H1 (cell line): ENCODE measurements at regions not wholly inside any gene's neighbourhood (a gene's known extent, or its start where the extent isn't known, plus 50 kb on each side); places are given as distances from the start of the nearest gene placed in this dataset.

Experiments used
- CTCF ChIA-PET: fragments of 300-600 bp; sonication (Branson Sonifier 250); formaldehyde crosslinking; loops from one replicate; lab custom pipeline; 2021; ENCODE audit not compliant: partially characterized antibody; lab: Charles Lee
- POLR2A ChIA-PET: fragments of 300-600 bp; sonication (Branson Sonifier 250); formaldehyde crosslinking; loops from one replicate; lab custom pipeline; 2021; ENCODE audit warnings: inconsistent platforms; ENCODE audit not compliant: partially characterized antibody; lab: Charles Lee
- DNase-seq, 2 experiments: peaks; one replicate each; pipeline versions ENCODE4 v3.0.0 to v3.0.0-alpha.2; 2010 to 2022; ENCODE audit warnings: low spot score in 2 of 2, low read depth in 1 of 2, mixed read lengths in 1 of 2
- FAIRE-seq: peaks from 2 replicates; lab custom pipeline; 2011; peaks lifted over from hg19 to GRCh38; lab: Jason Lieb, UNC
- H2AFZ ChIP-seq: 2 replicates; pipeline ENCODE4 v1.8.1; 2012; ENCODE audit warnings: low read length, inconsistent platforms
- H2AK5ac ChIP-seq: 2 replicates; pipeline ENCODE4 v1.6.1; 2013; ENCODE audit warnings: low read depth, low read length
- H2BK120ac ChIP-seq: replicated peaks from 2 replicates; pipeline ENCODE3; 2013; ENCODE audit warnings: low read depth, low read length, inconsistent platforms
- H2BK12ac ChIP-seq: 2 replicates; pipeline ENCODE4 v1.6.1; 2013; ENCODE audit warnings: low read depth, low read length
- H2BK15ac ChIP-seq: 2 replicates; pipeline ENCODE4 v1.6.1; 2013; ENCODE audit warnings: low read length
- H2BK20ac ChIP-seq: 2 replicates; pipeline ENCODE4 v1.6.1; 2013; ENCODE audit warnings: low read length
- H2BK5ac ChIP-seq: 2 replicates; pipeline ENCODE4 v1.6.1; 2013; ENCODE audit warnings: low read depth, low read length
- H3K14ac ChIP-seq: 2 replicates; pipeline ENCODE4 v1.6.1; 2013; ENCODE audit warnings: inconsistent platforms; ENCODE audit not compliant: insufficient read length
- H3K18ac ChIP-seq: 2 replicates; pipeline ENCODE4 v1.6.1; 2013; ENCODE audit warnings: low read length; ENCODE audit errors: extremely low read depth
- H3K23ac ChIP-seq: 2 replicates; pipeline ENCODE4 v1.6.1; 2013; ENCODE audit warnings: inconsistent platforms; ENCODE audit not compliant: insufficient read length
- H3K23me2 ChIP-seq: 2 replicates; pipeline ENCODE4 v1.6.1; 2013; ENCODE audit warnings: low read depth, low read length
- H3K27ac ChIP-seq: 2 replicates; pipeline ENCODE4 v1.6.1; 2011; ENCODE audit warnings: low read depth, low read length, inconsistent platforms
- H3K27me3 ChIP-seq, 4 experiments: replicated peaks in 1 of 4; 1 replicate in 1 of 4; 2 replicates in 3 of 4; pipeline versions ENCODE4 v1.6.1 to v1.8.1; 2011 to 2013; ENCODE audit warnings: low read length in 3 of 4, mild to moderate bottlenecking in 3 of 4, inconsistent platforms in 2 of 4, mixed read lengths in 2 of 4, moderate library complexity in 1 of 4; ENCODE audit not compliant: control insufficient read depth in 3 of 4, insufficient read depth in 3 of 4; ENCODE audit errors: extremely low read depth in 1 of 4
- H3K36me3 ChIP-seq, 4 experiments: 2 replicates each; pipeline versions ENCODE4 v1.6.1 to v1.8.1; 2011 to 2013; ENCODE audit warnings: mild to moderate bottlenecking in 4 of 4, low read length in 3 of 4, moderate library complexity in 2 of 4, control low read depth in 1 of 4, inconsistent platforms in 1 of 4; ENCODE audit not compliant: insufficient read depth in 4 of 4, control insufficient read depth in 2 of 4
- H3K4ac ChIP-seq: replicated peaks from 2 replicates; pipeline ENCODE3; 2013; ENCODE audit warnings: low read length, low read depth, mixed read lengths, inconsistent platforms; ENCODE audit not compliant: insufficient read length
- H3K4me1 ChIP-seq, 4 experiments: replicated peaks in 1 of 4; 1 replicate in 1 of 4; 2 replicates in 3 of 4; pipeline versions ENCODE4 v1.6.1 to v1.8.1; 2011 to 2013; ENCODE audit warnings: low read length in 3 of 4, inconsistent platforms in 2 of 4, mixed read lengths in 1 of 4; ENCODE audit not compliant: insufficient read depth in 4 of 4, control insufficient read depth in 3 of 4
- H3K4me2 ChIP-seq, 2 experiments: 2 replicates each; pipeline versions ENCODE4 v1.6.1 to v1.8.1; 2011 to 2013; ENCODE audit warnings: low read depth in 2 of 2, low read length in 2 of 2, control low read depth in 1 of 2, inconsistent platforms in 1 of 2, mild to moderate bottlenecking in 1 of 2; ENCODE audit not compliant: insufficient read depth in 1 of 2
- H3K4me3 ChIP-seq, 4 experiments: fragments of 200-600, 300-600 bp in 1 of 4; sonication (generic), shearing (Covaris generic), sonication (Bioruptor Twin) in 1 of 4; 2 replicates each; pipeline versions ENCODE4 v1.5.1 to v1.8.1; 2011 to 2016; ENCODE audit warnings: low read length in 4 of 4, low read depth in 3 of 4, control low read depth in 2 of 4, inconsistent platforms in 2 of 4, mild to moderate bottlenecking in 2 of 4, mixed read lengths in 1 of 4, moderate library complexity in 1 of 4; ENCODE audit not compliant: insufficient read depth in 2 of 4; ENCODE audit errors: extremely low read depth in 1 of 4
- H3K56ac ChIP-seq: replicated peaks from 2 replicates; pipeline ENCODE3; 2013; ENCODE audit warnings: low read depth, mild to moderate bottlenecking, mixed read lengths, low read length, inconsistent platforms; ENCODE audit not compliant: insufficient read length
- H3K79me1 ChIP-seq: 2 replicates; pipeline ENCODE4 v1.6.1; 2013; ENCODE audit warnings: low read depth, low read length, control low read depth
- H3K79me2 ChIP-seq, 2 experiments: 2 replicates each; pipeline versions ENCODE4 v1.6.1 to v1.8.1; 2012 to 2013; ENCODE audit warnings: low read length in 2 of 2, mild to moderate bottlenecking in 2 of 2, inconsistent platforms in 1 of 2; ENCODE audit not compliant: insufficient read depth in 2 of 2, control insufficient read depth in 1 of 2
- H3K9ac ChIP-seq, 4 experiments: replicated peaks in 1 of 4; 1 replicate in 1 of 4; 2 replicates in 3 of 4; pipeline versions ENCODE4 v1.6.1 to v1.8.1; 2011 to 2013; ENCODE audit warnings: low read depth in 3 of 4, low read length in 3 of 4, control low read depth in 2 of 4, mild to moderate bottlenecking in 2 of 4, moderate library complexity in 2 of 4, inconsistent platforms in 1 of 4; ENCODE audit errors: extremely low read depth in 1 of 4
- H3K9me3 ChIP-seq, 2 experiments: 2 replicates each; pipeline versions ENCODE4 v1.6.1 to v1.8.1; 2012 to 2013; ENCODE audit warnings: mild to moderate bottlenecking in 2 of 2, moderate library complexity in 2 of 2, control low read depth in 1 of 2, inconsistent platforms in 1 of 2, low read depth in 1 of 2, low read length in 1 of 2, mixed read lengths in 1 of 2; ENCODE audit not compliant: insufficient read depth in 2 of 2
- H4K20me1 ChIP-seq, 2 experiments: replicated peaks in 1 of 2; 2 replicates each; pipeline versions ENCODE3 to v1.8.1; 2011 to 2013; ENCODE audit warnings: inconsistent platforms in 2 of 2, low read length in 2 of 2, mild to moderate bottlenecking in 1 of 2; ENCODE audit not compliant: insufficient read depth in 2 of 2, control insufficient read depth in 1 of 2
- H4K5ac ChIP-seq: 2 replicates; pipeline ENCODE4 v1.6.1; 2013; ENCODE audit warnings: low read length, low read depth, mixed read lengths, inconsistent platforms; ENCODE audit not compliant: insufficient read length
- H4K8ac ChIP-seq: 2 replicates; pipeline ENCODE4 v1.8.0; 2013; ENCODE audit warnings: mild to moderate bottlenecking, moderate library complexity, low read length, inconsistent platforms; ENCODE audit not compliant: insufficient read depth; ENCODE audit errors: extremely low read depth
- H4K91ac ChIP-seq: replicated peaks from 2 replicates; pipeline ENCODE3; 2013; ENCODE audit warnings: low read length, mixed read lengths, inconsistent platforms; ENCODE audit not compliant: insufficient read length
- ATF2 ChIP-seq: IDR thresholded peaks from 2 replicates; pipeline ENCODE4 v1.6.1; 2012; ENCODE audit warnings: low read length, inconsistent platforms
- CBX5 ChIP-seq: fragments of 300-800, 300-1000 bp; sonication (generic); IDR thresholded peaks from 2 replicates; pipeline ENCODE4 v1.7.1; 2016; ENCODE audit warnings: antibody characterized with exemption, low read length, low read depth
- CBX8 ChIP-seq: fragments of 300-800, 300-1000 bp; sonication (generic); IDR thresholded peaks from 2 replicates; pipeline ENCODE4 v1.7.1; 2016; ENCODE audit warnings: low read depth, low read length, borderline replicate concordance
- GTF2F1 ChIP-seq: IDR thresholded peaks from 2 replicates; pipeline ENCODE4 v1.6.1; 2012; ENCODE audit warnings: low read depth, low read length, improper control_type of control experiment, borderline replicate concordance
- NRF1 ChIP-seq: IDR thresholded peaks from 2 replicates; pipeline ENCODE4 v1.6.1; 2011; ENCODE audit warnings: mild to moderate bottlenecking, low read depth, low read length, improper control_type of control experiment
- RAD21 ChIP-seq, 2 experiments: IDR thresholded peaks in 1 of 2; conservative IDR thresholded peaks in 1 of 2; 2 replicates each; pipeline ENCODE4 v1.6.1; 2011; ENCODE audit warnings: low read depth in 2 of 2, low read length in 2 of 2, improper control_type of control experiment in 1 of 2, inconsistent platforms in 1 of 2, mild to moderate bottlenecking in 1 of 2, moderate library complexity in 1 of 2
- RBBP5 ChIP-seq: IDR thresholded peaks from 2 replicates; pipeline ENCODE4 v1.7.1; 2012; ENCODE audit warnings: low read depth, mild to moderate bottlenecking, inconsistent platforms, low read length, moderate library complexity, borderline replicate concordance
- SIN3A ChIP-seq, 2 experiments: IDR thresholded peaks in 1 of 2; conservative IDR thresholded peaks in 1 of 2; 2 replicates each; pipeline ENCODE4 v1.6.1; 2011 to 2012; ENCODE audit warnings: low read length in 2 of 2, improper control_type of control experiment in 1 of 2, low read depth in 1 of 2, mild to moderate bottlenecking in 1 of 2
- SP2 ChIP-seq: IDR thresholded peaks from 2 replicates; pipeline ENCODE4 v1.6.1; 2012; ENCODE audit warnings: mild to moderate bottlenecking, low read length, inconsistent platforms
- WGBS, 2 experiments: shearing (Covaris generic) in 1 of 2; methylation state at CpG; one replicate each; pipeline versions ENCODE4 v1.1.6 to v1.1.7; 2013 to 2015; ENCODE audit warnings: low lambda C conversion rate in 2 of 2, mixed read lengths in 2 of 2, inconsistent platforms in 1 of 2, low coverage in 1 of 2, missing lambda C conversion rate in 1 of 2; ENCODE audit not compliant: insufficient replicate concordance in 2 of 2, insufficient coverage in 1 of 2, insufficient read length in 1 of 2; ENCODE audit errors: extremely low coverage in 1 of 2, missing lambda C conversion rate in 1 of 2; 5-methylcytosine and 5-hydroxymethylcytosine counted together
- TF ChIP-seq, protein P1 (sequence below): IDR thresholded peaks from 2 replicates; pipeline ENCODE4 v1.6.1; 2011; ENCODE audit warnings: low read length, improper control_type of control experiment

DNA sequence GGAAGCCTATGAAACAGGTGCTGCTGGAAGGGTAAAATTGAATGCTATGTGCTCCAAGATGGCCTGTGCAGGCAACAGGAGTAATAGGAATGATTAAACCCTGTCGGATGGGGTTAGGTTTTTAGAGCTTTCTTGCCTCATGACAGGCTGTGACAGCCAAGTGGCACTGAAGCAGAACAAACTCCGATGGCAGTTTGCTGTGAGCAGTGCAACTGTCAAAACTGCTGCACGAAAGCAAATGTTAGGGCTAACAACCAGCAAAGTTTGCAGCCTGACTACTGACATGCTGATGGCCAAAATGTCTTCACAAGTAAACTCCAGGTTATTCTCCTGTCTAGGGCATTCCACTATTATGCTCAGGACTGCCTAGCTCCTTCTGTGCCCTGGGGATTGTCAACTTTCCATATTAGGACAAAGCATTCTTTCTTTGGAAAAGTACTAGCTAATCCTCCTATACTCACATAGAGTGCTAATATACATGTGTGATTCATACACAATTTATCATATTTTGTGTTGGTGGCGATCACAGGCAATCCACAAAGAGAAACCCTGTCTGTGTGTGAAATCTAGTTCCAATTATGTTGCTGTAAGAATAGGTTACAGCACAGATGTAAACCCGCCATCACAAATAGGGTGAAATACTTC lies 486.6 kb upstream of the TENM3 start:
- Histone ChIP-seq H3K9me3 (no peaks in the 10 kb centered on the region), H4K20me1 (no peaks in the 10 kb centered on the region), H4K91ac (no peak overlapping the region), H2BK120ac (no peak overlapping the region), H3K56ac (no peak overlapping the region), H3K27me3 (no peaks in the 10 kb centered on the region), H3K79me2 (no peaks in the 10 kb centered on the region), H3K18ac (peak overlapping the region; percentile 29; the same call in 1 of the 2 replicates), H2AK5ac (no peak overlapping the region), H3K4me1 (peaks cover 0 to 7% (median 6%) of the 10 kb centered on the region in 4 experiments; a peak in 3 of 7 replicates), H3K23me2 (no peaks in the 10 kb centered on the region; the same call in 1 of the 2 replicates), H3K27ac (no peak overlapping the region), H3K4ac (no peak overlapping the region), H4K8ac (no peak overlapping the region), H3K23ac (no peak overlapping the region), H4K5ac (no peak overlapping the region), H3K4me3 (no peak overlapping the region), H3K4me2 (no peak overlapping the region), H3K9ac (no peak overlapping the region), H2BK20ac (no peak overlapping the region), H3K36me3 (no peaks in the 10 kb centered on the region), H3K14ac (no peak overlapping the region), H2BK15ac (no peak overlapping the region), H2BK12ac (no peak overlapping the region), H2BK5ac (no peak overlapping the region), H2AFZ (peak overlapping the region; percentile 6; the same call in 1 of the 2 replicates), H3K79me1 (no peaks in the 10 kb centered on the region)
- no peak for FAIRE-seq
- 86% methylated on average over 5 of the region's 5 CpGs; no CpG with 5 or more reads in 1 of the 2 experiments for WGBS, 2 experiments
- no peak for DNase-seq
- ChIA-PET CTCF (no interaction called here), POLR2A (no interaction called here)
- TF ChIP-seq NRF1: no peak
- TF ChIP-seq, protein P1, sequence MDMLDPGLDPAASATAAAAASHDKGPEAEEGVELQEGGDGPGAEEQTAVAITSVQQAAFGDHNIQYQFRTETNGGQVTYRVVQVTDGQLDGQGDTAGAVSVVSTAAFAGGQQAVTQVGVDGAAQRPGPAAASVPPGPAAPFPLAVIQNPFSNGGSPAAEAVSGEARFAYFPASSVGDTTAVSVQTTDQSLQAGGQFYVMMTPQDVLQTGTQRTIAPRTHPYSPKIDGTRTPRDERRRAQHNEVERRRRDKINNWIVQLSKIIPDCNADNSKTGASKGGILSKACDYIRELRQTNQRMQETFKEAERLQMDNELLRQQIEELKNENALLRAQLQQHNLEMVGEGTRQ: no peak
- no peak for TF ChIP-seq GTF2F1
- TF ChIP-seq CBX8: no peak
- TF ChIP-seq CBX5: no peak
- TF ChIP-seq ATF2: no peak
- no peak for TF ChIP-seq RBBP5
- TF ChIP-seq RAD21 (IDR thresholded peaks at IDR 0.05 in 1 of 2, conservative IDR thresholded peaks at IDR 0.05 in 1 of 2; ENCODE audit: low read depth in 2 of 2, low read length in 2 of 2): no peak
- TF ChIP-seq SIN3A (conservative IDR thresholded peaks at IDR 0.05 in 1 of 2, IDR thresholded peaks at IDR 0.05 in 1 of 2; ENCODE audit: low read depth in 1 of 2, low read length in 2 of 2): no peak
- TF ChIP-seq SP2: no peak
